SK-N-SH treated with all-trans-retinoic acid at 6 μM for 48 hours (cell line): ENCODE measurements at regions not wholly inside any gene's neighbourhood (a gene's known extent, or its start where the extent isn't known, plus 50 kb on each side); places are given as distances from the start of the nearest gene placed in this dataset.

Source experiments
- ATAC-seq: fragments of 200-7000 bp; cut with Tn5 transposase; 3 replicates; pipeline ENCODE4 v1.9.1; 2020; ENCODE audit warnings: mild to moderate bottlenecking, moderate library complexity
- ARNTL ChIP-seq: fragments of 450-650 bp; formaldehyde crosslinking; IDR thresholded peaks from 2 replicates; pipeline ENCODE4 v1.5.0; 2020; ENCODE audit warnings: low read depth, mild to moderate bottlenecking, moderate library complexity, borderline replicate concordance
- BACH2 ChIP-seq: fragments of 250-450 bp; sonication (Bioruptor Pico); IDR thresholded peaks from 2 replicates; pipeline ENCODE4 v1.9.0; 2021; ENCODE audit warnings: mild to moderate bottlenecking, borderline replicate concordance
- CSDC2 ChIP-seq: fragments of 250-450 bp; sonication (Bioruptor Pico); IDR thresholded peaks from 2 replicates; pipeline ENCODE4 v1.5.0; 2020; ENCODE audit warnings: mild to moderate bottlenecking, moderate library complexity
- CSRNP3 ChIP-seq: fragments of 250-450 bp; sonication (Bioruptor Pico); IDR thresholded peaks from 2 replicates; pipeline ENCODE4 v1.5.1; 2021; ENCODE audit warnings: mild to moderate bottlenecking, moderate library complexity
- ESRRG ChIP-seq: fragments of 250-450 bp; sonication (Bioruptor Pico); IDR thresholded peaks from 2 replicates; pipeline ENCODE4 v1.6.1; 2021; ENCODE audit warnings: mild to moderate bottlenecking
- GLIS3 ChIP-seq: fragments of 250-450 bp; sonication (Bioruptor Pico); IDR thresholded peaks from 2 replicates; pipeline ENCODE4 v1.5.0; 2020; ENCODE audit warnings: mild to moderate bottlenecking, moderate library complexity
- PATZ1 ChIP-seq: fragments of 250-450 bp; sonication (Bioruptor Pico); IDR thresholded peaks from 2 replicates; pipeline ENCODE4 v1.8.0; 2020; ENCODE audit warnings: mild to moderate bottlenecking, moderate library complexity, borderline replicate concordance
- PPARA ChIP-seq: fragments of 250-450 bp; sonication (Bioruptor Pico); IDR thresholded peaks from 2 replicates; pipeline ENCODE4 v1.5.0; 2020; ENCODE audit warnings: mild to moderate bottlenecking, borderline replicate concordance
- RARB ChIP-seq: fragments of 250-450 bp; sonication (Bioruptor Pico); IDR thresholded peaks from 2 replicates; pipeline ENCODE4 v1.8.0; 2021; ENCODE audit warnings: mild to moderate bottlenecking, moderate library complexity
- TCF4 ChIP-seq: fragments of 250-450 bp; sonication (Bioruptor Pico); IDR thresholded peaks from 2 replicates; pipeline ENCODE4 v1.8.0; 2021; ENCODE audit warnings: mild to moderate bottlenecking, moderate library complexity, borderline replicate concordance
- TOX ChIP-seq: fragments of 250-450 bp; sonication (Bioruptor Pico); IDR thresholded peaks from 2 replicates; pipeline ENCODE4 v1.8.0; 2021; ENCODE audit warnings: mild to moderate bottlenecking, moderate library complexity, borderline replicate concordance
- ZC3H10 ChIP-seq: fragments of 250-450 bp; sonication (Bioruptor Pico); IDR thresholded peaks from 2 replicates; pipeline ENCODE4 v1.5.1; 2021; ENCODE audit warnings: mild to moderate bottlenecking, moderate library complexity
- ZFP3 ChIP-seq: fragments of 250-450 bp; sonication (Bioruptor Pico); IDR thresholded peaks from 2 replicates; pipeline ENCODE4 v1.5.0; 2020; ENCODE audit warnings: mild to moderate bottlenecking, moderate library complexity
- ZFP30 ChIP-seq: fragments of 450-650 bp; formaldehyde crosslinking; IDR thresholded peaks from 2 replicates; pipeline ENCODE4 v1.5.0; 2022; ENCODE audit warnings: mild to moderate bottlenecking, moderate library complexity
- ZNF70 ChIP-seq: fragments of 450-650 bp; formaldehyde crosslinking; IDR thresholded peaks from 2 replicates; pipeline ENCODE4 v1.5.0; 2020; ENCODE audit warnings: mild to moderate bottlenecking, moderate library complexity
- TF ChIP-seq, protein P1 (sequence below): fragments of 250-450 bp; sonication (Bioruptor Pico); IDR thresholded peaks from 2 replicates; pipeline ENCODE4 v1.5.1; 2020; ENCODE audit warnings: low read depth, mild to moderate bottlenecking, moderate library complexity
- TF ChIP-seq, protein P2 (sequence below): fragments of 250-450 bp; sonication (Bioruptor Pico); IDR thresholded peaks from 2 replicates; pipeline ENCODE4 v1.5.0; 2020; ENCODE audit warnings: mild to moderate bottlenecking, moderate library complexity
- TF ChIP-seq, protein P3 (sequence below): fragments of 250-450 bp; sonication (Bioruptor Pico); IDR thresholded peaks from 2 replicates; pipeline ENCODE4 v1.8.0; 2021; ENCODE audit warnings: low read depth, mild to moderate bottlenecking, moderate library complexity, borderline replicate concordance

DNA sequence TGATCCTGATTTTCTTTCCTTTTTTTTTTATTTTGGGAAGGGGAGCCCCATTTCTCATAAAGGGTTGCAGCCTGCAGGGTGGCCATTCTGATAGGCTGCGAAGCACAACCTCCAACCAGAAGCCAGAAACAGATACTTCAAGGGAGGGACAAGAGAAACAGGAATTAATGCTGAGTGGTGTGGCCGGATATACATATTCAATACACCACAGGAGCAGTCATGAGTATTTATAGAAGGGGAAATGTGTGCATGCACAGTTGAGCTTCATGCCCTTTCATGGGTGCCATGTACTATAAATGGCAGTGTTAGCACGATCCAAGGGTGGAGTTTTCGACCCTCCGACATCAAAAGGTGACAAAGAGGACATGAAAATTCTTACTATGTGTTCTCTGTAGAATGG, 320.8 kb downstream of the CBLN1 start (continued):
- TF ChIP-seq ZNF70 (CRISPR knock-in tag) (no peak), ZC3H10 (CRISPR knock-in tag) (no peak), ARNTL (CRISPR knock-in tag) (no peak)

GRCh38 chr16:48959747-48960146, 321.9 kb downstream of the CBLN1 start:
- no peak for ATAC-seq
- TF ChIP-seq ZC3H10 (CRISPR knock-in tag) (no peak), CSDC2 (CRISPR knock-in tag) (no peak), TOX (CRISPR knock-in tag) (no peak), ZFP3 (CRISPR knock-in tag) (no peak), ZFP30 (CRISPR knock-in tag) (no peak)

GRCh38 chr16:48959204-48959603, 322.4 kb downstream of the CBLN1 start:
- TF ChIP-seq ZNF70 (CRISPR knock-in tag) (no peak), TCF4 (no peak), ZFP30 (CRISPR knock-in tag) (no peak)
- TF ChIP-seq, all 23 proteins: peak for 0
- ATAC-seq, result no peak

DNA sequence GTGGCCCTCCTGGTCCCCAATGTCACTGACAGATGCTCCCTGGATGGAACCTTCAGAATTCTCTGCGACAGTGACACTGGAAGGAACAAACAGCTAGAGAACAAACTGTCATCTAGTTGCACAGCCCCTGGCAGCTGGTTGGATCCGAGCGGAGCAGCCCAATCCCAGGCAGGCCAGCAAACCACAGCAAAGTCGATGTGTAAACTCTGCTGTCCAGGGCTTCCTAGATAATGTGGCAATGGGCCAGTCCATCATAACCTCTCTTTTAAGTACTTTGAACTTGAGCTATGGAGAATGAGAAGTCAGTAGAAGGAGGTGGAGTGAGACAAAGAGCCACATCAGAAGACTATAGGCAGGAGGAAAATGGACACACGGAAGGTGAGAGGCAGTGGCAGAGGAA, 323.0 kb downstream of the CBLN1 start:
- TF ChIP-seq, protein P1, sequence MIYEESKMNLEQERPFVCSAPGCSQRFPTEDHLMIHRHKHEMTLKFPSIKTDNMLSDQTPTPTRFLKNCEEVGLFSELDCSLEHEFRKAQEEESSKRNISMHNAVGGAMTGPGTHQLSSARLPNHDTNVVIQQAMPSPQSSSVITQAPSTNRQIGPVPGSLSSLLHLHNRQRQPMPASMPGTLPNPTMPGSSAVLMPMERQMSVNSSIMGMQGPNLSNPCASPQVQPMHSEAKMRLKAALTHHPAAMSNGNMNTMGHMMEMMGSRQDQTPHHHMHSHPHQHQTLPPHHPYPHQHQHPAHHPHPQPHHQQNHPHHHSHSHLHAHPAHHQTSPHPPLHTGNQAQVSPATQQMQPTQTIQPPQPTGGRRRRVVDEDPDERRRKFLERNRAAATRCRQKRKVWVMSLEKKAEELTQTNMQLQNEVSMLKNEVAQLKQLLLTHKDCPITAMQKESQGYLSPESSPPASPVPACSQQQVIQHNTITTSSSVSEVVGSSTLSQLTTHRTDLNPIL (CRISPR knock-in tag), result no peak
- TF ChIP-seq TOX (CRISPR knock-in tag) (no peak), ARNTL (CRISPR knock-in tag) (no peak), BACH2 (CRISPR knock-in tag) (no peak), ESRRG (CRISPR knock-in tag) (no peak), ZFP3 (CRISPR knock-in tag) (no peak), RARB (CRISPR knock-in tag) (no peak), PPARA (CRISPR knock-in tag) (no peak), ZC3H10 (CRISPR knock-in tag) (no peak), PATZ1 (CRISPR knock-in tag) (no peak), GLIS3 (CRISPR knock-in tag) (no peak), CSRNP3 (CRISPR knock-in tag) (no peak), ZFP30 (CRISPR knock-in tag) (no peak), ZNF70 (CRISPR knock-in tag) (no peak), TCF4 (no peak)
- TF ChIP-seq, protein P2, sequence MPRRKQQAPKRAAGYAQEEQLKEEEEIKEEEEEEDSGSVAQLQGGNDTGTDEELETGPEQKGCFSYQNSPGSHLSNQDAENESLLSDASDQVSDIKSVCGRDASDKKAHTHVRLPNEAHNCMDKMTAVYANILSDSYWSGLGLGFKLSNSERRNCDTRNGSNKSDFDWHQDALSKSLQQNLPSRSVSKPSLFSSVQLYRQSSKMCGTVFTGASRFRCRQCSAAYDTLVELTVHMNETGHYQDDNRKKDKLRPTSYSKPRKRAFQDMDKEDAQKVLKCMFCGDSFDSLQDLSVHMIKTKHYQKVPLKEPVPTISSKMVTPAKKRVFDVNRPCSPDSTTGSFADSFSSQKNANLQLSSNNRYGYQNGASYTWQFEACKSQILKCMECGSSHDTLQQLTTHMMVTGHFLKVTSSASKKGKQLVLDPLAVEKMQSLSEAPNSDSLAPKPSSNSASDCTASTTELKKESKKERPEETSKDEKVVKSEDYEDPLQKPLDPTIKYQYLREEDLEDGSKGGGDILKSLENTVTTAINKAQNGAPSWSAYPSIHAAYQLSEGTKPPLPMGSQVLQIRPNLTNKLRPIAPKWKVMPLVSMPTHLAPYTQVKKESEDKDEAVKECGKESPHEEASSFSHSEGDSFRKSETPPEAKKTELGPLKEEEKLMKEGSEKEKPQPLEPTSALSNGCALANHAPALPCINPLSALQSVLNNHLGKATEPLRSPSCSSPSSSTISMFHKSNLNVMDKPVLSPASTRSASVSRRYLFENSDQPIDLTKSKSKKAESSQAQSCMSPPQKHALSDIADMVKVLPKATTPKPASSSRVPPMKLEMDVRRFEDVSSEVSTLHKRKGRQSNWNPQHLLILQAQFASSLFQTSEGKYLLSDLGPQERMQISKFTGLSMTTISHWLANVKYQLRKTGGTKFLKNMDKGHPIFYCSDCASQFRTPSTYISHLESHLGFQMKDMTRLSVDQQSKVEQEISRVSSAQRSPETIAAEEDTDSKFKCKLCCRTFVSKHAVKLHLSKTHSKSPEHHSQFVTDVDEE, result no peak
- TF ChIP-seq, protein P3, sequence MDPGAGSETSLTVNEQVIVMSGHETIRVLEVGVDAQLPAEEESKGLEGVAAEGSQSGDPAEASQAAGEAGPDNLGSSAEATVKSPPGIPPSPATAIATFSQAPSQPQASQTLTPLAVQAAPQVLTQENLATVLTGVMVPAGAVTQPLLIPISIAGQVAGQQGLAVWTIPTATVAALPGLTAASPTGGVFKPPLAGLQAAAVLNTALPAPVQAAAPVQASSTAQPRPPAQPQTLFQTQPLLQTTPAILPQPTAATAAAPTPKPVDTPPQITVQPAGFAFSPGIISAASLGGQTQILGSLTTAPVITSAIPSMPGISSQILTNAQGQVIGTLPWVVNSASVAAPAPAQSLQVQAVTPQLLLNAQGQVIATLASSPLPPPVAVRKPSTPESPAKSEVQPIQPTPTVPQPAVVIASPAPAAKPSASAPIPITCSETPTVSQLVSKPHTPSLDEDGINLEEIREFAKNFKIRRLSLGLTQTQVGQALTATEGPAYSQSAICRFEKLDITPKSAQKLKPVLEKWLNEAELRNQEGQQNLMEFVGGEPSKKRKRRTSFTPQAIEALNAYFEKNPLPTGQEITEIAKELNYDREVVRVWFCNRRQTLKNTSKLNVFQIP (CRISPR knock-in tag), result no peak
- ATAC-seq, result no peak
